HepG2 (cell line): ENCODE measurements at regions not wholly inside any gene's neighbourhood (a gene's known extent, or its start where the extent isn't known, plus 50 kb on each side); places are given as distances from the start of the nearest gene placed in this dataset.

Source experiments
- ATAC-seq: fragments of 200-7000 bp; cut with Tn5 transposase; 3 replicates; pipeline ENCODE4 v1.9.1; 2020; ENCODE audit warnings: mild to moderate bottlenecking, moderate library complexity
- BruUV-seq: library from RNA; stranded (reverse); fragments of 400-500 nt; replicated peaks from 2 replicates; lab custom pipeline; 2021; lab: Mats Ljungman, UMichigan
- CTCF ChIA-PET: fragments of 300-600 bp; formaldehyde crosslinking; extraction: SDS; loops from one replicate; lab custom pipeline; 2021; ENCODE audit warnings: low total read pairs, inconsistent platforms, low intra/inter-chr PET ratio; lab: Yijun Ruan, JAX
- POLR2A ChIA-PET: fragments of 350-600 bp; sonication (Branson Sonifier 250); formaldehyde crosslinking; loops from one replicate; lab custom pipeline; 2020; ENCODE audit warnings: antibody characterized with exemption, inconsistent platforms; lab: Yijun Ruan, JAX
- DNase-seq: peaks from one replicate; pipeline ENCODE4 v3.0.0-alpha.2; 2015; ENCODE audit warnings: low spot score
- FAIRE-seq: peaks from 3 replicates; lab custom pipeline; 2011; peaks lifted over from hg19 to GRCh38; lab: Jason Lieb, UNC
- H2AFZ ChIP-seq: one replicate; pipeline ENCODE4 v1.6.1; 2011; ENCODE audit warnings: low read length, inconsistent platforms
- H3K27ac ChIP-seq: fragments of 300-600 bp; 3 replicates; pipeline ENCODE4 v1.8.0; 2011; ENCODE audit warnings: mixed run types, mild to moderate bottlenecking, mixed read lengths, low read length, inconsistent platforms; ENCODE audit not compliant: insufficient read depth; ENCODE audit errors: extremely low read length
- H3K27me3 ChIP-seq, 2 experiments: fragments of 200-600 bp in 1 of 2; 2 replicates in 1 of 2; 3 replicates in 1 of 2; pipeline versions ENCODE4 v1.6.0 to v1.8.0; 2011; ENCODE audit warnings: low read length in 2 of 2, mild to moderate bottlenecking in 2 of 2, moderate library complexity in 2 of 2, inconsistent platforms in 1 of 2; ENCODE audit not compliant: insufficient read depth in 2 of 2, control insufficient read depth in 1 of 2
- H3K36me3 ChIP-seq, 2 experiments: fragments of 200-600 bp in 1 of 2; replicated peaks in 1 of 2; 2 replicates in 1 of 2; 3 replicates in 1 of 2; pipeline versions ENCODE4 v1.5.1 to v1.8.0; 2011; ENCODE audit warnings: low read length in 2 of 2, inconsistent platforms in 1 of 2; ENCODE audit not compliant: insufficient read depth in 2 of 2, control insufficient read depth in 1 of 2
- H3K4me1 ChIP-seq: 2 replicates; pipeline ENCODE4 v1.5.1; 2012; ENCODE audit warnings: low read length, inconsistent platforms; ENCODE audit not compliant: insufficient read depth
- H3K4me2 ChIP-seq: 2 replicates; pipeline ENCODE4 v1.6.0; 2011; ENCODE audit warnings: low read depth, low read length, inconsistent platforms
- H3K4me3 ChIP-seq, 3 experiments: fragments of 200-600 bp in 1 of 3; sonication (generic), shearing (Covaris generic) in 1 of 3; replicated peaks in 1 of 3; 2 replicates each; pipeline ENCODE4 v1.5.1; 2011 to 2016; ENCODE audit warnings: low read length in 3 of 3, inconsistent platforms in 2 of 3, low read depth in 2 of 3, mild to moderate bottlenecking in 2 of 3, control low read depth in 1 of 3, mixed read lengths in 1 of 3; ENCODE audit not compliant: insufficient read depth in 1 of 3
- H3K79me2 ChIP-seq: one replicate; pipeline ENCODE4 v1.6.1; 2011; ENCODE audit warnings: low read length, inconsistent platforms; ENCODE audit not compliant: insufficient read depth
- H3K9ac ChIP-seq: 2 replicates; pipeline ENCODE4 v1.6.0; 2011; ENCODE audit warnings: mild to moderate bottlenecking, low read depth, low read length, inconsistent platforms; ENCODE audit not compliant: insufficient read depth
- H3K9me3 ChIP-seq: 2 replicates; pipeline ENCODE4 v1.5.1; 2012; ENCODE audit warnings: mild to moderate bottlenecking, low read length
- H4K20me1 ChIP-seq: 2 replicates; pipeline ENCODE4 v1.6.0; 2011; ENCODE audit warnings: inconsistent platforms, mild to moderate bottlenecking, low read length, moderate library complexity; ENCODE audit not compliant: insufficient read depth
- AKNA ChIP-seq: sonication (generic); formaldehyde crosslinking; IDR thresholded peaks from 2 replicates; pipeline ENCODE4 v1.4.0; 2020; ENCODE audit warnings: missing genetic modification reagents, borderline replicate concordance
- FOXO1 ChIP-seq: sonication (generic); formaldehyde crosslinking; IDR thresholded peaks from 2 replicates; pipeline ENCODE4 v1.4.0; 2020; ENCODE audit warnings: missing genetic modification reagents
- IRF2 ChIP-seq: IDR thresholded peaks from 2 replicates; pipeline ENCODE4 v1.6.1; 2018; ENCODE audit warnings: missing genetic modification reagents, missing compliant biosample characterization
- MTF1 ChIP-seq: sonication (generic); formaldehyde crosslinking; IDR thresholded peaks from 2 replicates; pipeline ENCODE4 v1.5.0; 2020; ENCODE audit warnings: missing genetic modification reagents
- PBX2 ChIP-seq: IDR thresholded peaks from 2 replicates; pipeline ENCODE4 v1.6.1; 2016; ENCODE audit warnings: control low read depth
- POLR2G ChIP-seq: fragments of 200-400 bp; formaldehyde crosslinking; IDR thresholded peaks from 2 replicates; pipeline ENCODE4 v1.6.1; 2018; ENCODE audit warnings: mild to moderate bottlenecking, low read depth, low read length, moderate library complexity
- RCOR2 ChIP-seq: IDR thresholded peaks from 2 replicates; pipeline ENCODE4 v1.6.1; 2016; ENCODE audit warnings: missing biosample characterization, missing genetic modification reagents
- SIX1 ChIP-seq: sonication (generic); formaldehyde crosslinking; IDR thresholded peaks from 2 replicates; pipeline ENCODE4 v1.4.0; 2020; ENCODE audit warnings: missing genetic modification reagents, borderline replicate concordance
- SNAPC5 ChIP-seq: sonication (generic); formaldehyde crosslinking; IDR thresholded peaks from 2 replicates; pipeline ENCODE4 v1.8.1; 2023; ENCODE audit warnings: mild to moderate bottlenecking, missing genetic modification reagents, borderline replicate concordance
- U2AF1 ChIP-seq: fragments of 200-400 bp; formaldehyde crosslinking; optimal IDR thresholded peaks from 2 replicates; pipeline ENCODE3; 2017; ENCODE audit warnings: mild to moderate bottlenecking, low read depth, low read length
- ZFP1 ChIP-seq: IDR thresholded peaks from 2 replicates; pipeline ENCODE4 v1.6.1; 2016
- ZFP62 ChIP-seq: sonication (generic); formaldehyde crosslinking; IDR thresholded peaks from 2 replicates; pipeline ENCODE4 v1.4.0; 2020; ENCODE audit warnings: missing genetic modification reagents
- ZNF687 ChIP-seq: sonication (generic); formaldehyde crosslinking; IDR thresholded peaks from 2 replicates; pipeline ENCODE4 v1.5.1; 2020; ENCODE audit warnings: mild to moderate bottlenecking, missing genetic modification reagents, moderate library complexity
- ZNF878 ChIP-seq: sonication (generic); formaldehyde crosslinking; IDR thresholded peaks from 2 replicates; pipeline ENCODE4 v1.8.1; 2023; ENCODE audit warnings: mild to moderate bottlenecking, missing genetic modification reagents, moderate library complexity
- WGBS: methylation state at CpG from one replicate; pipeline ENCODE4 v1.1.6; 2017; ENCODE audit warnings: low lambda C conversion rate; 5-methylcytosine and 5-hydroxymethylcytosine counted together
- in situ Hi-C: cut with HindIII; loops from 2 replicates; pipeline ENCODE4 v1.10.0; 2017; ENCODE audit warnings: low pct_unique_long_range_greater_than_20kb; ENCODE audit not compliant: extremely low pct_ligation_motif_present
- intact Hi-C: fragments of 100-400 bp; cut with micrococcal nuclease; formaldehyde crosslinking; loops from one replicate; pipeline ENCODE4 v1.10.0; 2022; ENCODE audit not compliant: unreplicated experiment

GRCh38 chr7:22635349-22635748 lies 91.7 kb upstream of the IL6 start:
- Histone ChIP-seq H3K9ac (no peak overlapping the region), H3K4me2 (no peak overlapping the region), H3K27me3 (0 out of 5 replicates have a peak, but pooled peaks cover 0 to 2% of the 10 kb centered on the region in 2 experiments), H3K79me2 (no peaks in the 10 kb centered on the region), H3K36me3 (no peaks in the 10 kb centered on the region), H4K20me1 (no peaks in the 10 kb centered on the region), H2AFZ (no peak overlapping the region), H3K4me1 (no peaks in the 10 kb centered on the region), H3K27ac (no peak overlapping the region), H3K9me3 (no peaks in the 10 kb centered on the region), H3K4me3 (no peak overlapping the region)
- in situ Hi-C loops, result no loop called here
- DNase-seq (no peak), FAIRE-seq (no peak), ATAC-seq (no peak)
- POLR2A ChIA-PET, result no interaction called here
- intact Hi-C loops, result no loop called here
- CTCF ChIA-PET, result no interaction called here
- TF ChIP-seq FOXO1 (CRISPR knock-in tag) (no peak), AKNA (CRISPR knock-in tag) (no peak), ZNF687 (CRISPR knock-in tag) (no peak), PBX2 (CRISPR knock-in tag) (no peak), ZNF878 (CRISPR knock-in tag) (no peak), U2AF1 (no peak), ZFP1 (no peak), POLR2G (no peak), RCOR2 (CRISPR knock-in tag) (no peak), MTF1 (CRISPR knock-in tag) (no peak), SIX1 (CRISPR knock-in tag) (no peak), IRF2 (CRISPR knock-in tag) (no peak), ZFP62 (CRISPR knock-in tag) (no peak), SNAPC5 (CRISPR knock-in tag) (no peak)
- 0% methylated on average over 1 of the region's 1 CpG for WGBS
- no TSS peak for BruUV-seq
